IMR-90 (cell line): ENCODE measurements at regions not wholly inside any gene's neighbourhood (a gene's known extent, or its start where the extent isn't known, plus 50 kb on each side); places are given as distances from the start of the nearest gene placed in this dataset.

Experiments
- ATAC-seq: fragments of 200-7000 bp; cut with Tn5 transposase; 2 replicates; pipeline ENCODE4 v1.9.1; 2020; ENCODE audit warnings: low read depth, mild to moderate bottlenecking, moderate library complexity
- BruUV-seq: library from RNA; stranded (reverse); fragments of 400-500 nt; replicated peaks from 2 replicates; lab custom pipeline; 2021; lab: Mats Ljungman, UMichigan
- CTCF ChIA-PET: fragments of 300-600 bp; formaldehyde crosslinking; extraction: SDS; loops from one replicate; lab custom pipeline; 2021; ENCODE audit warnings: antibody characterized with exemption; lab: Yijun Ruan, JAX
- POLR2A ChIA-PET: fragments of 300-600 bp; sonication (Branson Sonifier 250); formaldehyde crosslinking; loops from one replicate; lab custom pipeline; 2022; ENCODE audit warnings: antibody characterized with exemption; ENCODE audit not compliant: unreplicated experiment; lab: Charles Lee
- DNase-seq: peaks from one replicate; pipeline ENCODE4 v3.0.0; 2013
- H2AFZ ChIP-seq: replicated peaks from 2 replicates; pipeline ENCODE3; 2013; ENCODE audit warnings: low read length, mild to moderate bottlenecking; ENCODE audit not compliant: poor library complexity
- H2AK5ac ChIP-seq: 2 replicates; pipeline ENCODE4 v1.6.1; 2013; ENCODE audit warnings: low read depth, low read length, inconsistent platforms
- H2AK9ac ChIP-seq: replicated peaks from 2 replicates; pipeline ENCODE3; 2013; ENCODE audit warnings: mild to moderate bottlenecking, low read depth, low read length, moderate library complexity; ENCODE audit not compliant: poor library complexity
- H2BK120ac ChIP-seq: 2 replicates; pipeline ENCODE4 v1.6.1; 2013; ENCODE audit warnings: low read depth, low read length, inconsistent platforms
- H2BK15ac ChIP-seq: 3 replicates; pipeline ENCODE4 v1.6.1; 2013; ENCODE audit warnings: low read depth, low read length, inconsistent platforms
- H2BK20ac ChIP-seq: 2 replicates; pipeline ENCODE4 v1.6.1; 2013; ENCODE audit warnings: low read depth, mild to moderate bottlenecking, inconsistent platforms, low read length, moderate library complexity
- H2BK5ac ChIP-seq: 2 replicates; pipeline ENCODE4 v1.6.1; 2013; ENCODE audit warnings: mild to moderate bottlenecking, low read depth, low read length, inconsistent platforms; ENCODE audit not compliant: poor library complexity, severe bottlenecking
- H3K14ac ChIP-seq: replicated peaks from 2 replicates; pipeline ENCODE4 v1.6.1; 2013; ENCODE audit warnings: low read depth, low read length, inconsistent platforms
- H3K18ac ChIP-seq: 2 replicates; pipeline ENCODE4 v1.6.1; 2013; ENCODE audit warnings: low read depth, low read length, control low read depth
- H3K23ac ChIP-seq: 2 replicates; pipeline ENCODE4 v1.6.1; 2013; ENCODE audit warnings: low read depth, low read length, inconsistent platforms
- H3K27ac ChIP-seq: 2 replicates; pipeline ENCODE4 v1.5.1; 2013; ENCODE audit warnings: mild to moderate bottlenecking, control low read depth, low read length; ENCODE audit not compliant: insufficient read depth
- H3K27me3 ChIP-seq: 2 replicates; pipeline ENCODE4 v1.6.1; 2013; ENCODE audit warnings: low read length; ENCODE audit not compliant: control insufficient read depth, insufficient read depth
- H3K36me3 ChIP-seq: 2 replicates; pipeline ENCODE4 v1.6.1; 2013; ENCODE audit warnings: low read length, mixed read lengths; ENCODE audit not compliant: control insufficient read depth, insufficient read depth
- H3K4ac ChIP-seq: 2 replicates; pipeline ENCODE4 v1.6.1; 2013; ENCODE audit warnings: low read depth, low read length, inconsistent platforms
- H3K4me1 ChIP-seq: 2 replicates; pipeline ENCODE4 v1.6.1; 2013; ENCODE audit warnings: low read length, mixed read lengths; ENCODE audit not compliant: control insufficient read depth, insufficient read depth
- H3K4me2 ChIP-seq: 2 replicates; pipeline ENCODE4 v1.6.1; 2013; ENCODE audit warnings: low read depth, mild to moderate bottlenecking, control low read depth, low read length, moderate library complexity
- H3K4me3 ChIP-seq: 2 replicates; pipeline ENCODE4 v1.5.1; 2013; ENCODE audit warnings: low read depth, mild to moderate bottlenecking, control low read depth, low read length, moderate library complexity; ENCODE audit not compliant: insufficient read depth
- H3K56ac ChIP-seq: 2 replicates; pipeline ENCODE4 v1.6.1; 2013; ENCODE audit warnings: low read length, inconsistent platforms; ENCODE audit not compliant: insufficient read depth; ENCODE audit errors: extremely low read depth
- H3K79me1 ChIP-seq, 2 experiments: 2 replicates each; pipeline ENCODE4 v1.6.1; 2013; ENCODE audit warnings: low read length in 2 of 2, inconsistent platforms in 1 of 2, low read depth in 1 of 2
- H3K9ac ChIP-seq: 2 replicates; pipeline ENCODE4 v1.6.1; 2013; ENCODE audit warnings: low read depth, low read length, control low read depth
- H3K9me1 ChIP-seq: 2 replicates; pipeline ENCODE4 v1.6.1; 2013; ENCODE audit warnings: low read length, inconsistent platforms; ENCODE audit not compliant: insufficient read depth
- H3K9me3 ChIP-seq: 2 replicates; pipeline ENCODE4 v1.6.1; 2013; ENCODE audit warnings: low read length; ENCODE audit not compliant: control insufficient read depth, insufficient read depth
- H4K20me1 ChIP-seq: 2 replicates; pipeline ENCODE4 v1.6.1; 2013; ENCODE audit warnings: low read length, inconsistent platforms; ENCODE audit not compliant: insufficient read depth
- H4K5ac ChIP-seq: 2 replicates; pipeline ENCODE4 v1.6.1; 2013; ENCODE audit warnings: mild to moderate bottlenecking, low read depth, low read length, control low read depth
- H4K8ac ChIP-seq, 2 experiments: 2 replicates each; pipeline ENCODE4 v1.6.1; 2013; ENCODE audit warnings: low read depth in 2 of 2, low read length in 2 of 2, control low read depth in 1 of 2, inconsistent platforms in 1 of 2
- H4K91ac ChIP-seq: 2 replicates; pipeline ENCODE4 v1.6.1; 2013; ENCODE audit warnings: low read depth, low read length, inconsistent platforms; ENCODE audit not compliant: insufficient read depth
- BHLHE40 ChIP-seq: fragments of 150-350 bp; IDR thresholded peaks from 2 replicates; pipeline ENCODE4 v1.6.1; 2016; ENCODE audit warnings: mild to moderate bottlenecking, low read depth, low read length
- CEBPB ChIP-seq: IDR thresholded peaks from 2 replicates; pipeline ENCODE4 v1.6.1; 2012; ENCODE audit warnings: low read depth, low read length, improper control_type of control experiment
- CHD1 ChIP-seq: IDR thresholded peaks from 2 replicates; pipeline ENCODE4 v1.6.1; 2012; ENCODE audit warnings: low read depth, low read length, improper control_type of control experiment
- ELK1 ChIP-seq: fragments of 150-350 bp; IDR thresholded peaks from 2 replicates; pipeline ENCODE4 v1.6.1; 2016; ENCODE audit warnings: low read depth, mild to moderate bottlenecking, low read length, moderate library complexity, borderline replicate concordance
- FOS ChIP-seq: fragments of 150-350 bp; IDR thresholded peaks from 2 replicates; pipeline ENCODE4 v1.6.1; 2016; ENCODE audit warnings: low read depth, low read length
- MAFK ChIP-seq: IDR thresholded peaks from 2 replicates; pipeline ENCODE4 v1.6.1; 2012; ENCODE audit warnings: low read depth, low read length, improper control_type of control experiment
- MAZ ChIP-seq: IDR thresholded peaks from 2 replicates; pipeline ENCODE4 v1.6.1; 2012; ENCODE audit warnings: low read depth, mild to moderate bottlenecking, low read length, improper control_type of control experiment, moderate library complexity, borderline replicate concordance
- MXI1 ChIP-seq: IDR thresholded peaks from 2 replicates; pipeline ENCODE4 v1.6.1; 2012; ENCODE audit warnings: low read depth, mild to moderate bottlenecking, low read length, moderate library complexity, borderline replicate concordance
- NFE2L2 ChIP-seq: fragments of 150-350 bp; IDR thresholded peaks from 2 replicates; pipeline ENCODE4 v1.6.1; 2016; ENCODE audit warnings: low read depth, mild to moderate bottlenecking, low read length
- POLR2A ChIP-seq: IDR thresholded peaks from 2 replicates; pipeline ENCODE4 v1.6.1; 2012; ENCODE audit warnings: mild to moderate bottlenecking, low read depth, low read length
- RAD21 ChIP-seq: IDR thresholded peaks from 2 replicates; pipeline ENCODE4 v1.6.1; 2012; ENCODE audit warnings: low read length, improper control_type of control experiment
- RCOR1 ChIP-seq: IDR thresholded peaks from 2 replicates; pipeline ENCODE4 v1.6.1; 2012; ENCODE audit warnings: mild to moderate bottlenecking, low read length, improper control_type of control experiment; ENCODE audit not compliant: insufficient replicate concordance
- RFX5 ChIP-seq: IDR thresholded peaks from 2 replicates; pipeline ENCODE4 v1.8.0; 2012; ENCODE audit warnings: low read depth, mild to moderate bottlenecking, low read length, moderate library complexity
- SMC3 ChIP-seq: fragments of 150-350 bp; IDR thresholded peaks from 2 replicates; pipeline ENCODE4 v1.6.1; 2016; ENCODE audit warnings: low read depth, mild to moderate bottlenecking, antibody characterized with exemption, low read length, moderate library complexity
- USF2 ChIP-seq: fragments of 150-350 bp; IDR thresholded peaks from 2 replicates; pipeline ENCODE4 v1.6.1; 2017; ENCODE audit warnings: mild to moderate bottlenecking, antibody characterized with exemption, low read length, low read depth
- WGBS, 2 experiments: methylation state at CpG; one replicate each; pipeline versions ENCODE4 v1.1.5 to v1.1.7; 2013; ENCODE audit warnings: missing lambda C conversion rate in 2 of 2; ENCODE audit not compliant: insufficient read length in 1 of 2; ENCODE audit errors: extremely low coverage in 2 of 2; 5-methylcytosine and 5-hydroxymethylcytosine counted together
- dilution Hi-C: fragments of 300-500 bp; cut with HindIII; formaldehyde crosslinking; loops from one replicate; pipeline ENCODE4 v1.14.3; 2018; ENCODE audit warnings: low sequenced_read_pairs; ENCODE audit not compliant: unreplicated experiment
- in situ Hi-C: fragments of 300-500 bp; cut with MboI; formaldehyde crosslinking; loops from 3 replicates; pipeline ENCODE4 v1.14.3; 2019; ENCODE audit warnings: low sequenced_read_pairs, inconsistent platforms, mixed read lengths
- intact Hi-C: fragments of 100-400 bp; cut with micrococcal nuclease; formaldehyde crosslinking; loops from 2 replicates; pipeline ENCODE4 v1.10.0; 2022
- TF ChIP-seq, protein P1 (sequence below): conservative IDR thresholded peaks from 2 replicates; pipeline ENCODE4 v1.5.1; 2012; ENCODE audit warnings: mild to moderate bottlenecking, low read depth, low read length, improper control_type of control experiment

DNA sequence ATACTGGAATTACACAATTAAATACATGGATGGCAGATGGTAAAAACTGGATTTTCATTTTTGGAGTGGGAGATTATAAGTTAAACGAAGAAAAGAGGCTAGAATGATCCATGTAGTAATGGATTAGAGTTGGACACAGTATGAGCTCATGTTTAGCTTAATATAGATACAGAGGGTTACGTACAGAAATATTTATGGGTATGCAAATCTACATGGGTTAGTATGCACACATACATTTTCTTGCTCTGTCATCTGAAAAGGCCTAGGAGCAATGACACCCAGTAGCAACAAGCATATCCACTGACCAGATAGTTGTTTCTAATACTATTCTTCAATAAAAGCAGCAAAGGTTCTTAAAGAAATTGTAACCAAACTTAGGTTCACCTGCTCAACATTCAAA, 366.4 kb downstream of the SEMA3D start:
- no CpG with 5 or more reads among the region's 2 CpGs for WGBS, 2 experiments
- Histone ChIP-seq H4K5ac (no peak overlapping the region), H3K4ac (no peak overlapping the region), H2BK5ac (no peak overlapping the region), H3K9ac (no peak overlapping the region), H3K23ac (no peak overlapping the region), H3K4me2 (no peak overlapping the region), H2BK15ac (no peak overlapping the region), H4K91ac (no peak overlapping the region), H3K4me1 (no peaks in the 10 kb centered on the region), H3K56ac (no peak overlapping the region), H4K20me1 (no peaks in the 10 kb centered on the region), H3K9me3 (no peaks in the 10 kb centered on the region), H3K27me3 (no peaks in the 10 kb centered on the region), H2AK5ac (no peak overlapping the region), H3K18ac (no peak overlapping the region), H3K14ac (no peak overlapping the region), H2AFZ (no peak overlapping the region), H3K27ac (no peak overlapping the region), H3K36me3 (no peaks in the 10 kb centered on the region), H4K8ac (no peak overlapping the region), H2BK20ac (no peak overlapping the region), H2AK9ac (no peak overlapping the region), H2BK120ac (no peak overlapping the region), H3K9me1 (no peaks in the 10 kb centered on the region), H3K79me1 (no peaks in the 10 kb centered on the region), H3K4me3 (no peak overlapping the region)
- TF ChIP-seq CHD1 (no peak), POLR2A (no peak), MAZ (no peak), ELK1 (no peak), SMC3 (no peak), MAFK (no peak), USF2 (no peak), RAD21 (no peak), BHLHE40 (no peak), RFX5 (no peak), RCOR1 (no peak), CEBPB (no peak), MXI1 (no peak), NFE2L2 (no peak), FOS (no peak)
- TF ChIP-seq, protein P1, sequence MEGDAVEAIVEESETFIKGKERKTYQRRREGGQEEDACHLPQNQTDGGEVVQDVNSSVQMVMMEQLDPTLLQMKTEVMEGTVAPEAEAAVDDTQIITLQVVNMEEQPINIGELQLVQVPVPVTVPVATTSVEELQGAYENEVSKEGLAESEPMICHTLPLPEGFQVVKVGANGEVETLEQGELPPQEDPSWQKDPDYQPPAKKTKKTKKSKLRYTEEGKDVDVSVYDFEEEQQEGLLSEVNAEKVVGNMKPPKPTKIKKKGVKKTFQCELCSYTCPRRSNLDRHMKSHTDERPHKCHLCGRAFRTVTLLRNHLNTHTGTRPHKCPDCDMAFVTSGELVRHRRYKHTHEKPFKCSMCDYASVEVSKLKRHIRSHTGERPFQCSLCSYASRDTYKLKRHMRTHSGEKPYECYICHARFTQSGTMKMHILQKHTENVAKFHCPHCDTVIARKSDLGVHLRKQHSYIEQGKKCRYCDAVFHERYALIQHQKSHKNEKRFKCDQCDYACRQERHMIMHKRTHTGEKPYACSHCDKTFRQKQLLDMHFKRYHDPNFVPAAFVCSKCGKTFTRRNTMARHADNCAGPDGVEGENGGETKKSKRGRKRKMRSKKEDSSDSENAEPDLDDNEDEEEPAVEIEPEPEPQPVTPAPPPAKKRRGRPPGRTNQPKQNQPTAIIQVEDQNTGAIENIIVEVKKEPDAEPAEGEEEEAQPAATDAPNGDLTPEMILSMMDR, result no peak
- ATAC-seq (no peak), DNase-seq (no peak)
- intact Hi-C loops (no loop called here), in situ Hi-C loops (no loop called here), dilution Hi-C loops (no loop called here)
- ChIA-PET POLR2A (no interaction called here), CTCF (no interaction called here)
- no TSS peak for BruUV-seq
